HG03095 (cell line): ENCODE measurements at regions not wholly inside any gene's neighbourhood (a gene's known extent, or its start where the extent isn't known, plus 50 kb on each side); places are given as distances from the start of the nearest gene placed in this dataset.
"Not testable (repeated sequence)": the region's sequence is repeated elsewhere in the genome, so short reads cannot be mapped to it uniquely, and the experiment has no call there.

Experiments used
- ATAC-seq: cut with Tn5 transposase; IDR thresholded peaks from one replicate; pipeline ENCODE4 v1.9.1; 2021; ENCODE audit warnings: moderate library complexity; ENCODE audit not compliant: unreplicated experiment

GRCh38 chr5:89695371-89695770, 714.2 kb downstream of the CETN3 start:
- ATAC-seq: no peak

GRCh38 chr5:89694026-89694550, 715.5 kb downstream of the CETN3 start:
- no peak for ATAC-seq

- no peak for ATAC-seq
Measured at GRCh38 chr5:89690331-89690730, 719.2 kb downstream of the CETN3 start.

GRCh38 chr5:89686081-89686765, 723.3 kb downstream of the CETN3 start:
- ATAC-seq: no peak

- ATAC-seq: no peak
Measured at GRCh38 chr5:89676634-89677033, 732.9 kb downstream of the CETN3 start.

GRCh38 chr5:89673019-89673418, 736.5 kb downstream of the CETN3 start:
- no peak for ATAC-seq

GRCh38 chr5:89668821-89669220, 740.7 kb downstream of the CETN3 start:
- no peak for ATAC-seq

- no peak for ATAC-seq
Measured at GRCh38 chr5:89662499-89662898, 747.1 kb downstream of the CETN3 start.

- ATAC-seq: no peak
Measured at GRCh38 chr5:89638871-89639270, 755.9 kb upstream of the MEF2C start.

- ATAC-seq: not testable (repeated sequence)
Measured at GRCh38 chr5:89634176-89634575, 751.2 kb upstream of the MEF2C start.

GRCh38 chr5:89630064-89630463, 747.1 kb upstream of the MEF2C start:
- ATAC-seq: not testable (repeated sequence)

GRCh38 chr5:89628876-89629635, 746.1 kb upstream of the MEF2C start:
- ATAC-seq: no peak

GRCh38 chr5:89615839-89616518, 733.0 kb upstream of the MEF2C start:
- ATAC-seq: no peak

GRCh38 chr5:89613222-89613956, 730.4 kb upstream of the MEF2C start:
- ATAC-seq: peak; percentile 89

GRCh38 chr5:89606939-89607534, 724.1 kb upstream of the MEF2C start:
- no peak for ATAC-seq

- no peak for ATAC-seq
Measured at GRCh38 chr5:89604342-89604741, 721.4 kb upstream of the MEF2C start.

- ATAC-seq: no peak
Measured at GRCh38 chr5:89601880-89602279, 718.9 kb upstream of the MEF2C start.

- peak; percentile 59 for ATAC-seq
Measured at GRCh38 chr5:89597878-89598277, 714.9 kb upstream of the MEF2C start.

GRCh38 chr5:89596821-89597220, 713.8 kb upstream of the MEF2C start:
- ATAC-seq: no peak

GRCh38 chr5:89595056-89595455, 712.1 kb upstream of the MEF2C start:
- ATAC-seq: no peak
